Esophagus squamous epithelium (tissue), 4 donors: ENCODE measurements at regions not wholly inside any gene's neighbourhood (a gene's known extent, or its start where the extent isn't known, plus 50 kb on each side); places are given as distances from the start of the nearest gene placed in this dataset.

Experiments
- CTCF ChIP-seq, 6 experiments: fragments of 450-650 bp in 4 of 6; fragments of 200-600 bp in 2 of 6; sonication (generic) in 2 of 6; IDR thresholded peaks; one replicate each; pipeline ENCODE4 v1.5.1; 2016 to 2019; ENCODE audit warnings: antibody characterized with exemption in 6 of 6, mild to moderate bottlenecking in 4 of 6, moderate library complexity in 4 of 6
- POLR2A ChIP-seq, 4 donors: fragments of 450-650 bp; IDR thresholded peaks; one replicate each; pipeline ENCODE4 v1.6.1; 2017; ENCODE audit warnings: antibody characterized with exemption in 4 of 4, mild to moderate bottlenecking in 4 of 4, moderate library complexity in 3 of 4

DNA sequence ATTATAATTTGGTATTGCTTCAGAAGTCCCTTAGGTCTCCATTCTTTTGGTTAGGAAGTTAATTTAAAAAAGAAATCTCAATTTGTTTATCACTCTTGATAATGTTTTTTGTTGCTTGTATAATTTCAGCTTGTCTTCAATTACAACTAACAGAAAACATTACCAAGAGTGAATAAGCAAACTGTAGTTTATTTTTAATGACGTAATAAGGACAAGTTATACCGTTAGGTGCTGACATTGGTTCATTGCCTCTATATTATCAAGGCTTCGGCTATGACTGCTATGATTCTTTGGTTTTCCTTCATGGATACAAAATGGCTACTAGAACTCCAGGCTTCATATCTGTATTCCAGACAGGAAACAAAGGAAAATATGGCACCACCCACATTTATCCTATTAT is 220.6 kb downstream of the PTGER3 start:
- TF ChIP-seq POLR2A (IDR thresholded peaks at IDR 0.05) (no peak), CTCF (IDR thresholded peaks at IDR 0.05) (no peak)
